DND-41 (cell line): ENCODE measurements at regions not wholly inside any gene's neighbourhood (a gene's known extent, or its start where the extent isn't known, plus 50 kb on each side); places are given as distances from the start of the nearest gene placed in this dataset.

Source experiments
- ATAC-seq: fragments of 200-7000 bp; cut with Tn5 transposase; 3 replicates; pipeline ENCODE4 v1.9.1; 2021; ENCODE audit warnings: low read depth; ENCODE audit not compliant: insufficient read depth
- DNase-seq: peaks from one replicate; pipeline ENCODE4 v3.0.0-alpha.2; 2020
- H2AFZ ChIP-seq: 2 replicates; pipeline ENCODE4 v1.6.0; 2012; ENCODE audit warnings: low read depth, low read length
- H3K27ac ChIP-seq: 2 replicates; pipeline ENCODE4 v1.5.1; 2012; ENCODE audit warnings: low read length, inconsistent platforms
- H3K27me3 ChIP-seq: fragments of 200-600 bp; sonication (generic); 2 replicates; pipeline ENCODE4 v1.6.0; 2012; ENCODE audit warnings: low read length, mild to moderate bottlenecking, inconsistent platforms; ENCODE audit not compliant: insufficient read depth, poor library complexity
- H3K36me3 ChIP-seq: 2 replicates; pipeline ENCODE4 v1.5.1; 2012; ENCODE audit warnings: low read length, inconsistent platforms; ENCODE audit not compliant: insufficient read depth
- H3K4me1 ChIP-seq: 2 replicates; pipeline ENCODE4 v1.5.1; 2012; ENCODE audit warnings: mild to moderate bottlenecking, low read length; ENCODE audit not compliant: insufficient read depth
- H3K4me2 ChIP-seq: 2 replicates; pipeline ENCODE4 v1.6.0; 2012; ENCODE audit warnings: mild to moderate bottlenecking, moderate library complexity, low read length, inconsistent platforms; ENCODE audit not compliant: insufficient read depth
- H3K4me3 ChIP-seq, 2 experiments: fragments of 200-600 bp in 1 of 2; shearing (Covaris generic) in 1 of 2; 2 replicates each; pipeline ENCODE4 v1.5.1; 2012 to 2016; ENCODE audit warnings: inconsistent platforms in 2 of 2, low read length in 2 of 2, mild to moderate bottlenecking in 2 of 2, low read depth in 1 of 2, moderate library complexity in 1 of 2
- H3K79me2 ChIP-seq: 2 replicates; pipeline ENCODE4 v1.6.0; 2012; ENCODE audit warnings: low read length, inconsistent platforms; ENCODE audit not compliant: insufficient read depth
- H3K9ac ChIP-seq: 2 replicates; pipeline ENCODE4 v1.6.0; 2012; ENCODE audit warnings: low read depth, mild to moderate bottlenecking, inconsistent platforms, low read length, moderate library complexity
- H3K9me3 ChIP-seq: 2 replicates; pipeline ENCODE4 v1.5.1; 2012; ENCODE audit warnings: low read length, moderate library complexity, mild to moderate bottlenecking, inconsistent platforms; ENCODE audit not compliant: insufficient read depth, severe bottlenecking
- H4K20me1 ChIP-seq: 2 replicates; pipeline ENCODE4 v1.6.0; 2012; ENCODE audit warnings: low read length; ENCODE audit not compliant: insufficient read depth
- CTCF ChIP-seq: IDR thresholded peaks from 2 replicates; pipeline ENCODE4 v1.5.1; 2012; ENCODE audit warnings: borderline replicate concordance, low read length, moderate library complexity, mild to moderate bottlenecking; ENCODE audit not compliant: poor library complexity, severe bottlenecking; ENCODE audit errors: extremely low read depth
- EZH2 ChIP-seq: IDR thresholded peaks from 3 replicates; pipeline ENCODE4 v1.6.1; 2012; ENCODE audit warnings: borderline replicate concordance, low read depth, mild to moderate bottlenecking, moderate library complexity, low read length, inconsistent platforms; ENCODE audit not compliant: severe bottlenecking

GRCh38 chr3:72604328-72604727, 243.9 kb downstream of the SHQ1 start:
- no peaks in the 10 kb centered on the region for H3K79me2 ChIP-seq
- no peak overlapping the region for H3K4me3 ChIP-seq
- no peaks in the 10 kb centered on the region for H4K20me1 ChIP-seq
- H3K27ac ChIP-seq: no peak overlapping the region
- DNase-seq (no peak), ATAC-seq (no peak)
- no peak overlapping the region for H2AFZ ChIP-seq
- TF ChIP-seq CTCF (no peak), EZH2 (no peak)
- no peaks in the 10 kb centered on the region for H3K4me1 ChIP-seq
- H3K36me3 ChIP-seq: no peaks in the 10 kb centered on the region
- H3K4me2 ChIP-seq: no peak overlapping the region
- H3K9me3 ChIP-seq: no peaks in the 10 kb centered on the region
- H3K9ac ChIP-seq: no peak overlapping the region
- H3K27me3 ChIP-seq: no peaks in the 10 kb centered on the region

- H3K36me3 ChIP-seq: no peaks in the 10 kb centered on the region
- TF ChIP-seq EZH2 (no peak), CTCF (no peak)
- no peaks in the 10 kb centered on the region for H3K4me1 ChIP-seq
- H2AFZ ChIP-seq: no peak overlapping the region
- no peak for DNase-seq
- no peaks in the 10 kb centered on the region for H4K20me1 ChIP-seq
- no peaks in the 10 kb centered on the region for H3K79me2 ChIP-seq
- H3K27ac ChIP-seq: no peak overlapping the region
- no peaks in the 10 kb centered on the region for H3K27me3 ChIP-seq
- ATAC-seq: no peak
- H3K9ac ChIP-seq: no peak overlapping the region
- no peak overlapping the region for H3K4me3 ChIP-seq
- no peaks in the 10 kb centered on the region for H3K9me3 ChIP-seq
- no peak overlapping the region for H3K4me2 ChIP-seq
Measured at GRCh38 chr3:72601983-72602750, 246.1 kb downstream of the SHQ1 start.

- H3K27me3 ChIP-seq: no peaks in the 10 kb centered on the region
- H3K4me3 ChIP-seq: no peak overlapping the region
- H3K9ac ChIP-seq: no peak overlapping the region
- H3K27ac ChIP-seq: no peak overlapping the region
- no peaks in the 10 kb centered on the region for H3K4me1 ChIP-seq
- H3K4me2 ChIP-seq: no peak overlapping the region
- H4K20me1 ChIP-seq: no peaks in the 10 kb centered on the region
- H3K36me3 ChIP-seq: no peaks in the 10 kb centered on the region
- no peak overlapping the region for H2AFZ ChIP-seq
- H3K79me2 ChIP-seq: no peaks in the 10 kb centered on the region
- H3K9me3 ChIP-seq: no peaks in the 10 kb centered on the region
- DNase-seq (no peak), ATAC-seq (no peak)
- TF ChIP-seq CTCF (no peak), EZH2 (no peak)
Measured at GRCh38 chr3:72601060-72601459, 247.2 kb downstream of the SHQ1 start.

GRCh38 chr3:72597756-72598195, 250.5 kb downstream of the SHQ1 start:
- Histone ChIP-seq H3K4me3 (no peak overlapping the region), H2AFZ (no peak overlapping the region), H3K9ac (no peak overlapping the region), H3K79me2 (no peaks in the 10 kb centered on the region), H4K20me1 (no peaks in the 10 kb centered on the region), H3K9me3 (no peaks in the 10 kb centered on the region), H3K4me2 (no peak overlapping the region), H3K27me3 (no peaks in the 10 kb centered on the region), H3K4me1 (no peaks in the 10 kb centered on the region), H3K27ac (no peak overlapping the region), H3K36me3 (no peaks in the 10 kb centered on the region)
- DNase-seq: no peak
- no peak for TF ChIP-seq EZH2
- TF ChIP-seq CTCF: no peak
- no peak for ATAC-seq
